SU-DHL-6 (cell line): ENCODE measurements at regions not wholly inside any gene's neighbourhood (a gene's known extent, or its start where the extent isn't known, plus 50 kb on each side); places are given as distances from the start of the nearest gene placed in this dataset.

ENCODE experiments used
- EZH2phosphoT487 ChIP-seq: fragments of 200-600 bp; sonication (generic), shearing (Covaris generic); conservative IDR thresholded peaks from 2 replicates; pipeline ENCODE4 v1.6.1; 2018; ENCODE audit warnings: mild to moderate bottlenecking, antibody characterized with exemption, low read length, moderate library complexity, mixed read lengths
- TF ChIP-seq, protein P1 (sequence below): fragments of 200-600 bp; sonication (generic); IDR thresholded peaks from one replicate; pipeline ENCODE4 v1.5.1; 2017; ENCODE audit warnings: antibody characterized with exemption, mild to moderate bottlenecking, low read length, moderate library complexity; ENCODE audit not compliant: insufficient read depth, poor library complexity, severe bottlenecking

GRCh38 chr11:88042647-88043046, 132.6 kb downstream of the RAB38 start:
- TF ChIP-seq, protein P1, sequence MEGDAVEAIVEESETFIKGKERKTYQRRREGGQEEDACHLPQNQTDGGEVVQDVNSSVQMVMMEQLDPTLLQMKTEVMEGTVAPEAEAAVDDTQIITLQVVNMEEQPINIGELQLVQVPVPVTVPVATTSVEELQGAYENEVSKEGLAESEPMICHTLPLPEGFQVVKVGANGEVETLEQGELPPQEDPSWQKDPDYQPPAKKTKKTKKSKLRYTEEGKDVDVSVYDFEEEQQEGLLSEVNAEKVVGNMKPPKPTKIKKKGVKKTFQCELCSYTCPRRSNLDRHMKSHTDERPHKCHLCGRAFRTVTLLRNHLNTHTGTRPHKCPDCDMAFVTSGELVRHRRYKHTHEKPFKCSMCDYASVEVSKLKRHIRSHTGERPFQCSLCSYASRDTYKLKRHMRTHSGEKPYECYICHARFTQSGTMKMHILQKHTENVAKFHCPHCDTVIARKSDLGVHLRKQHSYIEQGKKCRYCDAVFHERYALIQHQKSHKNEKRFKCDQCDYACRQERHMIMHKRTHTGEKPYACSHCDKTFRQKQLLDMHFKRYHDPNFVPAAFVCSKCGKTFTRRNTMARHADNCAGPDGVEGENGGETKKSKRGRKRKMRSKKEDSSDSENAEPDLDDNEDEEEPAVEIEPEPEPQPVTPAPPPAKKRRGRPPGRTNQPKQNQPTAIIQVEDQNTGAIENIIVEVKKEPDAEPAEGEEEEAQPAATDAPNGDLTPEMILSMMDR: no peak
- no peak for TF ChIP-seq EZH2phosphoT487
